Keratinocyte (primary cell): ENCODE measurements at regions not wholly inside any gene's neighbourhood (a gene's known extent, or its start where the extent isn't known, plus 50 kb on each side); places are given as distances from the start of the nearest gene placed in this dataset.

ENCODE experiments used
- CTCF ChIP-seq, 3 experiments: IDR thresholded peaks in 1 of 3; conservative IDR thresholded peaks in 1 of 3; optimal IDR thresholded peaks in 1 of 3; 2 replicates in 2 of 3; 3 replicates in 1 of 3; pipeline versions ENCODE3 to v1.5.1; 2011; ENCODE audit warnings: low read length in 3 of 3, mild to moderate bottlenecking in 3 of 3, moderate library complexity in 2 of 3, control low read depth in 1 of 3, inconsistent platforms in 1 of 3; ENCODE audit not compliant: insufficient read depth in 2 of 3; ENCODE audit errors: extremely low read depth in 1 of 3
- EZH2 ChIP-seq: IDR thresholded peaks from one replicate; pipeline ENCODE4 v1.6.1; 2012; ENCODE audit warnings: inconsistent platforms, mild to moderate bottlenecking, low read length, moderate library complexity

GRCh38 chr6:170093276-170093657 is 197.6 kb downstream of the DLL1 start:
- TF ChIP-seq EZH2 (no peak), CTCF (optimal IDR thresholded peaks at IDR 0.05 in 1 of 3, IDR thresholded peaks at IDR 0.05 in 1 of 3, conservative IDR thresholded peaks at IDR 0.05 in 1 of 3; ENCODE audit: extremely low read depth in 1 of 3, insufficient read depth in 2 of 3, low read length in 3 of 3) (no peak)
